OCI-LY1 (cell line): ENCODE measurements at regions not wholly inside any gene's neighbourhood (a gene's known extent, or its start where the extent isn't known, plus 50 kb on each side); places are given as distances from the start of the nearest gene placed in this dataset.

Experiments used
- CTCF ChIP-seq: fragments of 200-600 bp; sonication (generic), shearing (Covaris generic); IDR thresholded peaks from 2 replicates; pipeline ENCODE4 v1.5.1; 2017; ENCODE audit warnings: mild to moderate bottlenecking, antibody characterized with exemption, low read length, moderate library complexity, mixed read lengths
- EZH2 ChIP-seq: fragments of 200-600 bp; sonication (generic), shearing (Covaris generic); IDR thresholded peaks from 2 replicates; pipeline ENCODE4 v1.8.0; 2017; ENCODE audit warnings: borderline replicate concordance, mixed run types, mild to moderate bottlenecking, antibody characterized with exemption, low read length, moderate library complexity, mixed read lengths

- TF ChIP-seq CTCF, result no peak
- TF ChIP-seq EZH2, result no peak
Observed at GRCh38 chr2:16760426-16760825, 94.8 kb upstream of the CYRIA start.
